ENCODE measurements at regions not wholly inside any gene's neighbourhood (a gene's known extent, or its start where the extent isn't known, plus 50 kb on each side); places are given as distances from the start of the nearest gene placed in this dataset.

GRCh38 chr18:41624460-41624859 lies 330.6 kb upstream of the PIK3C3 start:
- Histone ChIP-seq H3K27me3 (ENCODE audit: control insufficient read depth, insufficient read depth, low read length) (no peaks in the 10 kb centered on the region), H3K4me1 (ENCODE audit: control insufficient read depth in 2 of 3, insufficient read depth in 2 of 3, low read depth in 1 of 3, low read length in 3 of 3) (no peaks in the 10 kb centered on the region), H3K4me3 (ENCODE audit: low read length in 3 of 3) (no peak overlapping the region), H3K9ac (ENCODE audit: low read length in 3 of 3) (no peak overlapping the region), H3K9me3 (ENCODE audit: control insufficient read depth in 2 of 3, insufficient read depth in 1 of 3, low read length in 3 of 3) (no peaks in the 10 kb centered on the region), H3K36me3 (ENCODE audit: control insufficient read depth in 2 of 3, insufficient read depth in 3 of 3, low read length in 3 of 3) (no peaks in the 10 kb centered on the region), H3K27ac (ENCODE audit: low read depth in 2 of 2, low read length in 2 of 2) (no peak overlapping the region)
- TF ChIP-seq, protein P1, sequence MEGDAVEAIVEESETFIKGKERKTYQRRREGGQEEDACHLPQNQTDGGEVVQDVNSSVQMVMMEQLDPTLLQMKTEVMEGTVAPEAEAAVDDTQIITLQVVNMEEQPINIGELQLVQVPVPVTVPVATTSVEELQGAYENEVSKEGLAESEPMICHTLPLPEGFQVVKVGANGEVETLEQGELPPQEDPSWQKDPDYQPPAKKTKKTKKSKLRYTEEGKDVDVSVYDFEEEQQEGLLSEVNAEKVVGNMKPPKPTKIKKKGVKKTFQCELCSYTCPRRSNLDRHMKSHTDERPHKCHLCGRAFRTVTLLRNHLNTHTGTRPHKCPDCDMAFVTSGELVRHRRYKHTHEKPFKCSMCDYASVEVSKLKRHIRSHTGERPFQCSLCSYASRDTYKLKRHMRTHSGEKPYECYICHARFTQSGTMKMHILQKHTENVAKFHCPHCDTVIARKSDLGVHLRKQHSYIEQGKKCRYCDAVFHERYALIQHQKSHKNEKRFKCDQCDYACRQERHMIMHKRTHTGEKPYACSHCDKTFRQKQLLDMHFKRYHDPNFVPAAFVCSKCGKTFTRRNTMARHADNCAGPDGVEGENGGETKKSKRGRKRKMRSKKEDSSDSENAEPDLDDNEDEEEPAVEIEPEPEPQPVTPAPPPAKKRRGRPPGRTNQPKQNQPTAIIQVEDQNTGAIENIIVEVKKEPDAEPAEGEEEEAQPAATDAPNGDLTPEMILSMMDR (IDR thresholded peaks at IDR 0.05; ENCODE audit: borderline replicate concordance, extremely low read depth, insufficient read depth), result no peak
- no peak for DNase-seq
- FAIRE-seq, result no peak
- intact Hi-C loops (cut with DNase I), result no loop called here

GRCh38 chr18:41621177-41621576 lies 333.9 kb upstream of the PIK3C3 start:
- H3K4me1 ChIP-seq (ENCODE audit: control insufficient read depth in 2 of 3, insufficient read depth in 2 of 3, low read depth in 1 of 3, low read length in 3 of 3), result no peaks in the 10 kb centered on the region
- no peaks in the 10 kb centered on the region for H3K36me3 ChIP-seq (ENCODE audit: control insufficient read depth in 2 of 3, insufficient read depth in 3 of 3, low read length in 3 of 3)
- intact Hi-C loops (cut with DNase I), result no loop called here
- no peak for FAIRE-seq
- TF ChIP-seq, protein P1 (IDR thresholded peaks at IDR 0.05; ENCODE audit: borderline replicate concordance, extremely low read depth, insufficient read depth), result no peak
- H3K9me3 ChIP-seq (ENCODE audit: control insufficient read depth in 2 of 3, insufficient read depth in 1 of 3, low read length in 3 of 3), result no peaks in the 10 kb centered on the region
- H3K4me3 ChIP-seq (ENCODE audit: low read length in 3 of 3), result no peak overlapping the region
- no peak overlapping the region for H3K27ac ChIP-seq (ENCODE audit: low read depth in 2 of 2, low read length in 2 of 2)
- DNase-seq, result no peak
- no peak overlapping the region for H3K9ac ChIP-seq (ENCODE audit: low read length in 3 of 3)
- H3K27me3 ChIP-seq (ENCODE audit: control insufficient read depth, insufficient read depth, low read length), result no peaks in the 10 kb centered on the region

DNA sequence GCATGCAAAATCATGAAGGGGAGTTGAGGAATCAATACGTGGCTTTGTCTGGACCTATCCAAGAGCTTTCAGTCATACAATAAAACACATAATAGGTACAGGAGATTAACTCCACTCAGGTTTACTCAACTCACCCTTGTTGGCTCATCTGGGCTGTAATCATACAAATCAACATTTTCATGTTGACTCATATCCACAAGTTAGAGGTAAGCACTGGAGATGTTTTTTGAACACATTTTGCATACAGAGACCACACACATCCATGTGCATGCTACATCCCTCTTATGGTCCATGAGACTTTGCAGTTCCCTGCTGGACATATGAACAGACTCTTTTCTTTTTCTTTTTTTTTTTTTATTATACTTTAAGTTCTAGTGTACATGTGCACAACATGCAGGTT lies 336.9 kb upstream of the PIK3C3 start:
- no peak overlapping the region for H3K27ac ChIP-seq (ENCODE audit: low read depth in 2 of 2, low read length in 2 of 2)
- H3K27me3 ChIP-seq (ENCODE audit: control insufficient read depth, insufficient read depth, low read length), result no peaks in the 10 kb centered on the region
- FAIRE-seq, result no peak
- H3K4me1 ChIP-seq (ENCODE audit: control insufficient read depth in 2 of 3, insufficient read depth in 2 of 3, low read depth in 1 of 3, low read length in 3 of 3), result no peaks in the 10 kb centered on the region
- H3K36me3 ChIP-seq (ENCODE audit: control insufficient read depth in 2 of 3, insufficient read depth in 3 of 3, low read length in 3 of 3), result no peaks in the 10 kb centered on the region
- H3K9me3 ChIP-seq (ENCODE audit: control insufficient read depth in 2 of 3, insufficient read depth in 1 of 3, low read length in 3 of 3), result no peaks in the 10 kb centered on the region
- intact Hi-C loops (cut with DNase I), result no loop called here
- no peak overlapping the region for H3K4me3 ChIP-seq (ENCODE audit: low read length in 3 of 3)
- no peak overlapping the region for H3K9ac ChIP-seq (ENCODE audit: low read length in 3 of 3)
- TF ChIP-seq, protein P1 (IDR thresholded peaks at IDR 0.05; ENCODE audit: borderline replicate concordance, extremely low read depth, insufficient read depth), result no peak
- DNase-seq, result no peak

GRCh38 chr18:41617647-41618046 lies 337.4 kb upstream of the PIK3C3 start:
- no peak overlapping the region for H3K9ac ChIP-seq (ENCODE audit: low read length in 3 of 3)
- no peaks in the 10 kb centered on the region for H3K27me3 ChIP-seq (ENCODE audit: control insufficient read depth, insufficient read depth, low read length)
- intact Hi-C loops (cut with DNase I), result no loop called here
- no peaks in the 10 kb centered on the region for H3K36me3 ChIP-seq (ENCODE audit: control insufficient read depth in 2 of 3, insufficient read depth in 3 of 3, low read length in 3 of 3)
- H3K4me3 ChIP-seq (ENCODE audit: low read length in 3 of 3), result no peak overlapping the region
- TF ChIP-seq, protein P1 (IDR thresholded peaks at IDR 0.05; ENCODE audit: borderline replicate concordance, extremely low read depth, insufficient read depth), result no peak
- DNase-seq (peak in 1 of 5 donors; percentile 24), FAIRE-seq (no peak)
- H3K4me1 ChIP-seq (ENCODE audit: control insufficient read depth in 2 of 3, insufficient read depth in 2 of 3, low read depth in 1 of 3, low read length in 3 of 3), result no peaks in the 10 kb centered on the region
- no peaks in the 10 kb centered on the region for H3K9me3 ChIP-seq (ENCODE audit: control insufficient read depth in 2 of 3, insufficient read depth in 1 of 3, low read length in 3 of 3)
- no peak overlapping the region for H3K27ac ChIP-seq (ENCODE audit: low read depth in 2 of 2, low read length in 2 of 2)
